ENCODE measurements at regions not wholly inside any gene's neighbourhood (a gene's known extent, or its start where the extent isn't known, plus 50 kb on each side); places are given as distances from the start of the nearest gene placed in this dataset.
"Not testable (repeated sequence)": the region's sequence is repeated elsewhere in the genome, so short reads cannot be mapped to it uniquely, and the experiment has no call there.

DNA sequence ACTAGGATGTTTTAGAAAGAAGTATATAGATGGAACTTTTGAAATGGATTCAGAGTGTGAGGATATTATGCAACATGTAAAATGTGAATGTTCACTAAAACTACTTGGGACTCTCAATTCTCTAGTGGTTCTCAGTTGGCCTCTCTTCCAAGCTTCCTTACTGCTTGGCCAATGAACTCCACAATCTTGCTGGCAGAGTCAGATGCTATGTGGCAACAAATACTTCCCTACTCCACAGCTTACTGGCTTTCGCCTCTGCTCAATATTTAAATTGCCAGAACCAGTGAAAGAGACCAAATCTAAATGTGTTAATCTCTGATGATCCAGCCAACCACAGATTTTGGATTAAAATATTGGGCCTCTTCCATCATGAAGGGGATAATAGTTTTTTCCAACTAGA, 138.4 kb downstream of the HTR1B start:
- DNase-seq: no peak

DNA sequence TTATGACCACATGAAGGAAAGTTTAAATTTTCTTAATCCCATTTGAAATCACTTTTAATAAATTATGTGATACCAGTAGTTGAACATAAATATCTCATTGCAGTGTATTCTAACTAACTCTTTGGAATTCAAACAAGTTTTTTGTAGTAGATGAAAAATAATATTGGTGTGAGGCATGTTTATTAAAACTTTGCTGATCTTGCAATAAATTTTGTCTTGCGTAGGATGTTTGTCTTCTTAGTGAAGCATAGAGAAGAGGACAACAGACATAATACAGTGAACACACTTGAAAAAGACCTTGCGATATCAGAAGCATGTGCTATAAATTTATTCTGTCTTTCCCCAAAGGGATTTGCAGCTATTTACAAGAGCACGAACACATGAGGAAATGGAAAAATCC, 140.7 kb downstream of the HTR1B start:
- no peak for DNase-seq

DNA sequence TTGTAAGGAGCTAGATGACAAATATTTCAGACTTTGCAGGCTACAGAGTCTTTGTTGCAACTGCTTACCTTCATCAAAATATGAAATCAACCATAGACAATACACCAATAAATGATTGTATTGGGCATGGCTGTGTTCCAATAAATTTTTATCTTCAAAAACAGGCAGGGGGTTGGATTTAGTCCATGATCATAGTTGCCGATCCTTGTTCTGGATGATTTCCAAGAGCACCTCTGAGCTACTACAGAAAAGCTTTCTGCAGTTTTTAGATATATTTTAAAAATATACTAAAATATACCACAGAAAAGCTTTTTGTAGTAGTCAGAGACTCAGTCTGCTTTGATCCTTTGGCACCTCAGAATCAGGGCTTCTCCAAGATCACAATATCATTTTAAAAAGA, 145.0 kb downstream of the HTR1B start:
- no peak for DNase-seq

DNA sequence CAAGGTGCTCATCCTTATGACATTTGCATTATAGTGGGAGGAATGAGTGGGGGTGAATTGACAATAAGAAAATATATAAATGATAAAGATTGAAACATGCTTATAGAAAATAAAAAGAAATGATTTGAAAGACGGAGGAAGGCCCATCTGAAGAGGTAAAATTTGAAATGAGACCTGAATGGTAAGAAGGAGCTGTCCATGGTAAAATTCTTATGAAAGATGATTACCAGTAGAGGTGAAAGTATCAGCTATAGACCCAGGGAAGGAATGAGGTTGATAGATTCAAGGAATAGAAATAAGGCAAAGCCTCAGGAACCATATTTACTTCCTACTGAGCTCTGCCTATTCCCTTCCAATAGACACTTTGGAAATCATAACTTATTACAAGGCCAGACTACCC, 149.7 kb downstream of the HTR1B start:
- DNase-seq: no peak

DNA sequence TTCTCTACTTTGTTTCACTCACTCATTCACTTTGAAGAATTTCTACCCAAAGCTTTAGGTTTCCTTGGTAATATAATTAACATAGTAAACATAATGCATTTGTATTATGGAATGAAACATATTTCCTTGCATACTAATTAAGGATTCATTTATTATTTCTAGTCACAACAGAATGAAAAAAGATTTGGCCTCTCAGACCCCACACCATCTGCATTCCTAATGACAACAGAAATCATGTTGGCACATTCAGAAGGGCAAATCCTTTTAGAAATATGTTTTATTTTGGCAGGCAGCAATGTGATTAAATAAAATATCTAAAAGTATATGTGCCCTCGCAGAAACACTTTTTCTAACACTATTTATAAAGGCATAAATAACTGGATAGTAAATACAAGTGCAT, 163.4 kb downstream of the HTR1B start:
- no peak for DNase-seq

DNA sequence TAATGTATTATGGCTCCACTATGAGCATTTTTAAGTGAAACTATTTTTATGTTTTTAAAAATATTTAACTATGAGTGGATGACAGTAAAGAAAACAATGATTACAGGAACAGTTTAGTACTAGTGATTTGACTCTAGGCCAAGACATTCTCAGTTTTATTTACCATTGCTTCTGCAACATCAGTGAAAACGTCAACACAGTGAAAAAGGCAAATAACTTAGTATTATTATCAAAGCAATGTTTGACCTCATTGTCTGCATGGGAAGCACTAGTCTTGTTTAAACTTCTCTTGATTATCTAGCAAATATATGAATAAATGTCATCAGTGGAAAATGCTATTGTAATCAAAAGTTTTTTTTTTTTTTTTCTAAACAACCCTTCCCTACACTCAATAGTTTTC, 165.0 kb downstream of the HTR1B start:
- no peak for DNase-seq

DNA sequence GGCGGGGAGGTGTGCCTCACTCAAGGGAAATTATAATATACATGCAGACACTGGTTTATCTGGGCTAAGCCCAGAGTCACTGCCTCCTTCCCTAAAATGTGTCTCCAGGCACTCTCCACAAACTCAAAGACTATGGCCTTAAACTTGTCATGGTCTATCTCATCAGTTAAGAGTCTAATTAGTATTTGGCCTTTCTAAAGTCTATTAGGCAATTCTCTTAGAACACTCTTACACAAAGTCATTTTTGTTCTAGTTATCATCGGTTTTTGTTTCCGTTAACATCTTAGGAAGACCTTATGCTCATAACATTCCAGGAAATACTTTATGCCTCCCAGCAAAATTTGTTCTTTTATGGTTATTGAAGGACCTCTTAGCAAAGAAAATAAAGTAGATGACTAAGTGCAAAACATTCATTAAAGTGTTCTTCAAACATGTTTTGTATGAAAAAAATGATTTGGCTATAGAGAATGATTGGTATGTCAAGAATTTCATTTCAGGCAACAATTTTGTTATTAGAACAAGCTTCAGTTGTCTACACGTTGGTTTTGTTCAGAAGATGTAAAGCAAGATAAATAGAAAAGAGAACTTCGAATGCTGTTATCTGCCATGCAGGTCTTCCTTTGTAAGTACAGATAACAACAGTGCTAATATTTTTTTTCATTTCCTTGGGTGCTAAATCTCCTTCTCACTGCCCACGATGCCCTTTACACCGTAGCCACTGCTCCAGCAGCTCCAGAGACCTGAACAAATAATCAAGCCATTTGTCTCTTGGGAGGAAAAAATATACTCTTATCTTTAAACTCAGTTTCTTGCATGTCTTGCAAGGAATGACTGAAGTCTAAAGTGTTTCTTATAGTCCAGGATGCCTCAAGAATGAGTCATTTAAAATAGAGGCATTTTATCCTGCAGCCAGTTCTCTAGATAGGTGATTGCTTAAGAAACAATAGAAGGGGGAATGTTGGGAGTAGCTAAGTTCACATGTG, 170.4 kb downstream of the HTR1B start:
- DNase-seq: no peak

DNA sequence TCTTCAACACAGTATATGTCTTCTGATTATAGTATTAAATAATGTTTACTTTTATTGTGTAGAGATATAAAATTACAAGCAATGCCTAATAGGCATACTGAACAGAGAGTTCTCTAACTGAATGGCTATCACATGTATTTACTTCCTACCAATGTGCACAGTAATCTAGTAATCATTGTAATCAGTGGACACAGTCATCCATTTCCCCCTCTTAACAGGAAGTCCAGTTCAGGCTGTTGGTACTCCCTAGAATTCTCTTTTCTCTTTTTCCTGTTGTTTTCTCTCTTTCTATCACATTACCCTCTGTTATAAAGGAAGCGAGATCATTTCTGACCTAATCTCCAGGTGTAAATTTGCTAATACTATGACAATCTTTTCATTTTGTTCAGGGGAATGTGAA, 172.5 kb downstream of the HTR1B start:
- DNase-seq: no peak

DNA sequence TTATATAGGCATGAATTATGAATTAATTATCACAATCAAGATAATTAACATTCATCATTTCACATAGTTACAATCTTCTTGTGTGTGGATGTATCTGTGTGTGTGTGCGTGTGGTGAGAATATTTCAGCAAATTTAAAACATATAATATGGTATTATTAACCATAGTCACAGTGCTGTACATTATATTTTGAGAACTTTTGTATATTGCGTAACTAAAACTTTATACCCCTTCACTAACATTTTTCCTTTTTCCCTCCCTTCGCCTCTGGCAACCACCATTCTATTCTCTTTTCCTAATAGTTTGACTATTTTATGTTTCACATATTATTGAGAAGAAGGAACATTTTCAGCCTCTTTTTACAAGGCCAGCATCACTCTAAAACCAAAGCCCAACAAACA, 176.8 kb downstream of the HTR1B start:
- DNase-seq: no peak

DNA sequence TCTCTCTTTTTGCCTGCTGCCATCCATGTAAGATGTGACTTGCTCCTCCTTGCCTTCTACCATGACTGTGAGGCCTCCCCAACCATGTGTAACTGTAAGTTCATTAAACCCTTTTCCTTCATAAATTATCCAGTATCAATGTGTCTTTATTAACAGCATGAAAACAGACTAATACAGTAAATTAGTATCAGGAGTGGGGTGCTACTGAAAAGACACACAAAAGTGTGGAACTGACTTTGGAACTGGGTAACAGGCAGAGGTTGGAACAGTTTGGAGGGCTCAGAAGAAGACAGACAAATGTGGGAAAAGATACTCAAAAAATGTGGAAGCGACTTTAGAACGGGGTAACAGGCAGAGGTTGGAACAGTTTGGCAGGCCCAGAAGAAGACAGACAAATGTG, 189.4 kb downstream of the HTR1B start:
- no peak for DNase-seq

DNA sequence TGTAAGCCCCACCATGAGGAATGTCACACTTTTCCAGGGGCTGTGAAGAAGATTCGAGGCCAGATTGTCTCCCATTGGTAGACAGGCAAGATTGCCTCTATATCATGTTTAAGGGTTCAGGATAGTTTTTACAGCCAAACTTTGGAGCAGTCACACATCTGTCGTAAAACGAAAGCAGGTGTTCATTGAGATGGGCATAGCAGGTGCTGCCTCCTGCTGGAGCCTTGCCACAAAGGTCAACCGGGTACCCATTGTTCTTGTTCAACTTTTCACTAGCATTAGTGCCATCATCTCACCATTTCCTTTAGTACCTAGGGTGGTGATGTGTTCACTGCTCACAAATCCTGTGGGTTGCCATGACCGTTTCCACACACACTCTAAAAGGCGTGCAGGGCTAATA, 198.3 kb downstream of the HTR1B start:
- DNase-seq: no peak

DNA sequence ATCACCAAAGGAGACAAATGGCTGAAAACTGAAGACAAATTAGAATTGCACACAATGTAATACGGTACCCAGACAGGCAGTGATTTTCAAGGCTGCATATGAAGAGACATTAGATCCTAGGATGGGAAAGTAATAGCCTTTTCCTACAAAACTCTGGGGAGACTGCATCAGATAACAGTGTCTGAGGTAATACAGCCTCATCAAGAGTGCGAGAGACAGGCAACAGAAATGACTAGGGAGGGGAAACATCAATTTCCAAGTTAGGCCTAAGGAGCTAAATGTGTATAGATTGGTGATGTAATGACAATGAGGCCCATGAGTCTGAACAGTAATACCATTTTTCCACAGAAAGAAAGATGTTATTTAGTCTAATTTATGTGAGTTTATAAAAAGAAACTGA, 200.3 kb downstream of the HTR1B start:
- DNase-seq: no peak

DNA sequence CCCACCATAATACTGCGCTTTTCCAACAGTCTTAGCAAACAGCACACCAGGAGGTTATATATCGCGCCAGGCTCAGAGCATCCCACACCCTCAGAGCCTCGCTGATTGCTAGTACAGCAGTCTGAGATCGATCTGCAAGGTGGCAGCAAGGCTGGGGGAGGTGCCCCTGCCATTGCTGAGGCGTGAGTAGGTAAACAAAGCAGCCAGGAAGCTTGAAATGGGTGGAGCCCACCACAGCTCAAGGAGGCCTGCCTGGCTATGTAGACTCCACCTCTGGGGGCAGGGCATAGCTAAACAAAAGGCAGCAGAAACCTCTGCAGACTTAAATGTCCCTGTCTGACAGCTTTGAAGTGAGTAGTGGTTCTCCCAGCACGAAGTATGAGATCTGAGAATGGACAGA, 211.5 kb downstream of the HTR1B start:
- not testable (repeated sequence) for DNase-seq

DNA sequence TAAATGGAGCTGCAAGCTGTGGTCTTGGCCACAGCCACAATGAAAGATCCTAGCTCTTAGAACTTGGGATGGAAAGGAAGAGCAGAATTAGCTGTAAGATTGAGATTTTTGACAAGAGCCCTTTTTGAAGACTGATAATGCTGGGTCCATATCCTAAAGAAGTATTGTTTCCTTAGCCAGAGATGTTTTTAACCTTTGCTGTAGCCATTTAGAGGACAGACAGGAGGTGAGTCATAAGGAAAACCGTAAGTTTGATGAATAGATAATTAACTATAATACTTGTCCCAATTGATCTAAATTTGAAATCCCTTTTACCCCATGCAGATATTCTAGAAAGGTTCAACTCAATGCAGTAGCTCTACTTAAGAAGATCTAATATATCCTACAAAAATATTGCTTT, 213.7 kb downstream of the HTR1B start:
- DNase-seq: no peak

DNA sequence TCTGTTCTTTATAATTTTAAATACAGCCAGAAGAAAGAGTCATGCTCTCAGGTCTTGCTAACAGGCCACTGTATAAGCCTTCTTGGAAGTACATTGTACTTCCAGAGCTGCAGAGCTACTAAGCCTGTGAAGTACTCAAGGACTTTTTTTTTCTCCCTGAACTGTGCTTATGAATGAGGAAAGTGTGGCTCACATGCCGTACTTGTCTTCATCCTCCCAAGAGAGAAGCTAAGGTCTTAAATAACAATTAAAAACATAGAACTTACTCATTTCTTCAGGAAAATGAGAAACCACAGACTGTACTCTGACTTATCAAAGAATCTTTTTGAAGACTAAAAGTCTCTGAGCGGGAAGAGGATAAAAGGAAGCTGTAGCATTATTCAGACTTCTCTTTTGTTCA, 218.3 kb downstream of the HTR1B start:
- no peak for DNase-seq

DNA sequence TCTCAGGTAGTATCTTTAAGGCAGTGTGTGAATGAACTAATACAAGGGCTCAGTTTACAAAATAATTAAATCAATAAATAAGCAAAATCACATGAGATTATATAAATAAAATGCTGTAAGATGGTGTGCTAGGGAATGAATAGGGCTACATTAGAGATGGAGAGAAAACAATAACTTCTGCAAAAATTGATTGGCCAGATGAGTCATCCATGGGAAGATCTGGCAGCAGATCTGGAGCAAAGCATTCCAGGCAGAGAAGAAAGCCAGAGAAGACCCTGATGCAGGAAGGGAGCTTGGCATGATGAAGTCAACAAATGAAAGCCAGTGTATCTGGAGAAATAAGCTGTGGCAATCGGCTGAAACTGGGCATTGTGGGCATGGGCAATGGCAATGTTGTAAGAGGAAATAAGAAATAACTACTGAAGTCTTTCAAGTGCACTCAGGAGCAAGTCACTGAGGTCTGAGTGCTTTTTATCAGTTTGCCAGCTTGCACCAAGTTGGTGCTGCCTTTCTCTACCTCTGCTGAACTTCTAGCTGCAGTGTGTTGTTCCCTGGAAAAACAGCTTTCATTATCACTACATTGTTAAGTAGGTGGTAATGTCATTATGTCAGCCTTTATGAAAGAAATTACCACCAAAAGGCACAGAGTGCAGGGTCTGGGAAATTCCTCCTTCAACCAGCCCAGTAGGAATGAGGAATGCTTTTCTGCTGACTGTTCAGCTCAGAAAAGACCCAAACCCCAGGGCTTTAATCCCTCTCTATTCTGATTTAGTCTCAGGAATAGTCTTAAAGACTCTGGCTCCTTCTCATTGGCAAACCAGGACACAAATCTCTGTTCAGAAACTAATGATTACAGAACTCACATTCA, 231.6 kb downstream of the HTR1B start:
- DNase-seq: peak in 1 of 2 donors; percentile 4

DNA sequence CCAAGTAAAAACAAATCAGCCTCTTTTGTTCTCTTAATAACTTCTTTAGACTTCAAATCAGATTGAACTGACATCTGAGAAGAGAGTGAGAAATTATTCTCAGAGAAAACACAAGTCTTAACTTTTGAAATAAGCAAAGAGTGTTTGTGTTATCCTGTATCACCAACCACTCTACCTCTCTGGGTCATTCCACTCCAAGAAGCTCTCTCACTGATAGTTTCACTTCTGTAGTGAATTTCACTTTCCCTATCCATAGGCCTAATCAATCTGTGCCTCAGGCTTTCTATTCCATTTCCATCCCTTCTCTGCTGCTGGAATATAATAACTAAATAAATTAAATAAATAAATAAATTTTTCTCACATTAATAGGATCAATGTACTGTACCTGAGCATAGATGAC, 235.0 kb downstream of the HTR1B start:
- DNase-seq: no peak

DNA sequence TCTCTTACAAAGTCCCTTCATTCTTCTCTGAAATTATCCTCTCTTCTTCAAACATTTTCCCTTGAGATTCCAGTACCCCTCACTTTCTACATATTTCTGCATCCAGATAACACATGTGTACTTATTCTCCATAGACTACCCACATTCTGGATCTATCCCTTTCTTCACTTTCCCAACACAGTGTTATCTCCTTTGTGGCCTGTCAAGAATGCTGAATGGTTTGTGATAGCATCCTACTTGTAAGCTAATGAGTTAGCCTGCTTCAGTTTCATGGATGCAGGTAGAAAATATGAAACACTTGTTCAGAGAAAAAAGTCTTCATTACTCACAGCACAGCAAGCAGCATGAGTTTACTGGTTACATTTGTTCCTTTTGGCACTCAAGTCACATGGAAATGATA, 245.4 kb downstream of the HTR1B start:
- DNase-seq: no peak

DNA sequence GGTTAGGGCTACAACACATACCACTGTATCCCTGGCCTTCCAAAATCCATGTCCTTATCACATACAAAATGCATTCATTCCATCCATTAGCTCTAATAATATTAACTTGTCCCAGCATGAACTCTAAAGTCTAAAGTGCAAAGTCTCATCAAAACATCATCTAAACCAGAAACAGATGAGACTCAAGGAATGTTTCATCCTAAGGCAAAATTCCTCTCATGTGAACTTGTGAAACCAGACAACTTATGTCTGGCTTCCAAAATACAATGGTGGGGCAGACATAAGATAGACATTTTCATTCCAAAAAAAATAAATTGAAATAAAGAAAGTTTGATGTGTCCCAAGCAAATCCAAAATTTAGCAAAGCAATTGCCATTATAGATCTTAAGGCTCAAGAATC, 257.4 kb downstream of the HTR1B start:
- no peak for DNase-seq

DNA sequence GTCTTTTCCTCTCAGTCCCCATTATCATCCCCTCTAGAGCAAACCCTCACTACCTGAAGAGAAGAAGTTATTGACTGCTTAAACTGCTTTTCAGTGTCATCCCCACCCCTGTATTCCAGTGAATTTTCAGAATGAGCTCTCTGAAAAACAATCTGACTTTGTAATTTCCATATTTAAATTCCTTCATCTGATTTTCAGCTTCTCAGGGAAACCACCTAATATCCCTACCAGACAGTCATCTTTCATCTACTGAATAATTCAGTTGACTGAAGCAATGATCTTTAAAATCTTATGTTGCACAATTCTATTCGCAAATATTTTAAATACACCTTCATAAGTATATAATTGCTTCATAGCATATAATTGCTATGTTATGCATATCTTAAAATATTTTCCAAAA, 258.7 kb downstream of the HTR1B start:
- DNase-seq: no peak

DNA sequence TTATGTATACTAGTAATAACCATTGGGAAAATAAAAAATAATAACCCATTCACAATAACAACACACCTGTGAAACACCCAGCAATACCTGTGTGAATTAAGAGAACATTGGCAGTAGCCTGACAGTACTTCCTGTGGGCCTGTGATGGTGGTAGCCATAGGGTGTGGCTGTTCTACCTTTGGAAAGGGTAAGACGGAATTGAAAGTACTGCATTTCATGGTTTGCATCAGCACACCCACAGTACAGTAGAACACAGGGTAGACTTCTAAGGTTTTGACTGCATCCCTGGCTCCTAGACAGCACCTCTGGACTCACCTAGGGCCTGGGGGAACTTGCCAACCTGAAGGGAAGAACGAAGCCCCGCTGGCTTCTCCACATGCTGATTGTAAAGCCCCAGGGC, 279.8 kb downstream of the HTR1B start:
- no peak for DNase-seq

DNA sequence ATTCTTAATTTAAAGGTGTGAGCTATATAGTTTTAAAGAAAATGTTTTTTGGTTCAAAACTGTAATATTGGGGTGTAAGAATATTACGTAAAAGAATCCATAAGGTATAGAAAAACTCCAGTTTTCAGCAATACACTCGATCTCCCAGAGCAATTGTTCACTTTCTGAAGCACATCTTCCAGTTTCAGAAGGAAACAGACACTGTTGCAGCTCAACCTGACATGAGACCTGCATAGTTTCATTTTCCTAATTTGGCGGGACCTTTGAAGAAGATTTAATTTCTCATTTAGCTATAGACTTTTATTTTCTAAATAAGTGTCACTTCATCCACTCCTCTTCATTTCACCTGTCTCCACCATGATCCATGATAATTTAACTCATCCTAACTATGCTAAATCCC, 281.5 kb downstream of the HTR1B start:
- no peak for DNase-seq

DNA sequence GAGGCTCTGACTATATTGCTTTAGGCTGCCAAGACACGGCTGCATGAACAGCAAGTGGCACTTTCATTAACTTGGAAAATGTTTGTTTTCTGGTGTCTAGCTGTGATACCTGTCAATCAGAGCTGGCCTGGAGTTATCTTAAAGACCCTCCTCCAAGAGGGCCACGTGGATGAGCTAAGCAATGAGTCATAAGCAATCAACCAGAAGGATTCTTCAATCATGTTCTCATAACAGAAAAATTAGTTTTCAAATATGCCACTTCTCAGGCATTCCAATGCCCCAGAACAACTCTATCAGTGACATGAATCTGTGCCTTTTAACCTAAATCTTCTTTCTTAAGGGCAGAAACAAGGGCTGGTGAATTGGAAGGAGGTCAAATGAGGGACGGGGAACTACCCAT, 283.0 kb downstream of the HTR1B start:
- no peak for DNase-seq
